SK-N-SH (cell line): ENCODE measurements at regions not wholly inside any gene's neighbourhood (a gene's known extent, or its start where the extent isn't known, plus 50 kb on each side); places are given as distances from the start of the nearest gene placed in this dataset.

ENCODE experiments used
- CTCF ChIA-PET: fragments of 300-600, 350-600 bp; formaldehyde crosslinking; extraction: SDS; loops from one replicate; lab custom pipeline; 2021; lab: Yijun Ruan, JAX
- POLR2A ChIA-PET: fragments of 350-600 bp; sonication (Branson Sonifier 250); formaldehyde crosslinking; extraction: SDS; loops from one replicate; lab custom pipeline; 2020; ENCODE audit warnings: antibody characterized with exemption, inconsistent platforms; lab: Yijun Ruan, JAX
- DNase-seq: peaks from one replicate; pipeline ENCODE4 v3.0.0; 2012
- H2AFZ ChIP-seq: fragments of 200-600 bp; sonication (generic); 2 replicates; pipeline ENCODE4 v1.8.1; 2016; ENCODE audit warnings: antibody characterized with exemption, mild to moderate bottlenecking, low read depth
- H3F3A ChIP-seq: fragments of 200-600 bp; sonication (generic); replicated peaks from 2 replicates; pipeline ENCODE3; 2016; ENCODE audit warnings: antibody characterized with exemption, mild to moderate bottlenecking; ENCODE audit not compliant: insufficient read depth
- H3K27ac ChIP-seq, 2 experiments: fragments of 200-500 bp in 1 of 2; fragments of 200-600 bp in 1 of 2; sonication (Bioruptor generic) in 1 of 2; sonication (generic), shearing (Covaris generic) in 1 of 2; 2 replicates each; pipeline versions ENCODE4 v1.5.1 to v1.6.1; 2014 to 2016; ENCODE audit warnings: low read depth in 2 of 2, inconsistent platforms in 1 of 2, low read length in 1 of 2, mild to moderate bottlenecking in 1 of 2, mixed read lengths in 1 of 2
- H3K27me3 ChIP-seq: fragments of 200-600 bp; sonication (generic), shearing (Covaris generic); 2 replicates; pipeline ENCODE4 v1.6.1; 2016; ENCODE audit warnings: mixed run types; ENCODE audit not compliant: insufficient read depth
- H3K36me3 ChIP-seq, 2 experiments: fragments of 200-500 bp in 1 of 2; fragments of 200-600 bp in 1 of 2; sonication (Bioruptor generic) in 1 of 2; sonication (generic) in 1 of 2; replicated peaks in 1 of 2; 2 replicates each; pipeline versions ENCODE3 to v1.5.1; 2014 to 2016; ENCODE audit warnings: low read length in 1 of 2, mild to moderate bottlenecking in 1 of 2; ENCODE audit not compliant: insufficient read depth in 2 of 2, control insufficient read depth in 1 of 2
- H3K4me1 ChIP-seq, 2 experiments: fragments of 200-500 bp in 1 of 2; fragments of 200-600 bp in 1 of 2; sonication (Bioruptor generic) in 1 of 2; sonication (generic), shearing (Covaris generic) in 1 of 2; 2 replicates each; pipeline versions ENCODE4 v1.5.1 to v1.6.1; 2014 to 2016; ENCODE audit warnings: low read depth in 1 of 2, low read length in 1 of 2, mixed run types in 1 of 2; ENCODE audit not compliant: insufficient read depth in 2 of 2, control insufficient read depth in 1 of 2
- H3K4me2 ChIP-seq: fragments of 200-600 bp; sonication (generic), shearing (Covaris generic); 2 replicates; pipeline ENCODE4 v1.6.1; 2017; ENCODE audit warnings: mixed run types
- H3K4me3 ChIP-seq, 2 experiments: fragments of 200-500 bp in 1 of 2; fragments of 200-600 bp in 1 of 2; sonication (Bioruptor generic) in 1 of 2; sonication (generic), shearing (Covaris generic) in 1 of 2; 2 replicates each; pipeline versions ENCODE4 v1.5.1 to v1.8.1; 2014 to 2016; ENCODE audit warnings: low read depth in 2 of 2, inconsistent platforms in 1 of 2, low read length in 1 of 2, mild to moderate bottlenecking in 1 of 2, mixed read lengths in 1 of 2, moderate library complexity in 1 of 2
- H3K79me2 ChIP-seq: fragments of 200-600 bp; sonication (generic); 2 replicates; pipeline ENCODE4 v1.8.1; 2017; ENCODE audit warnings: mild to moderate bottlenecking; ENCODE audit not compliant: insufficient read depth
- H3K9ac ChIP-seq: fragments of 200-600 bp; sonication (generic); 2 replicates; pipeline ENCODE4 v1.6.1; 2017; ENCODE audit warnings: mixed run types
- H3K9me2 ChIP-seq: fragments of 200-600 bp; sonication (generic); 2 replicates; pipeline ENCODE4 v1.6.1; 2017; ENCODE audit warnings: mixed run types
- H3K9me3 ChIP-seq: fragments of 200-600 bp; sonication (generic); 2 replicates; pipeline ENCODE4 v1.6.1; 2017; ENCODE audit warnings: mixed run types, mild to moderate bottlenecking, moderate library complexity
- H4K20me1 ChIP-seq: fragments of 200-600 bp; sonication (generic); 2 replicates; pipeline ENCODE4 v1.6.1; 2017; ENCODE audit warnings: mild to moderate bottlenecking, mixed run types; ENCODE audit not compliant: insufficient read depth
- CHD2 ChIP-seq: fragments of 150-350 bp; IDR thresholded peaks from 2 replicates; pipeline ENCODE4 v1.6.1; 2018; ENCODE audit warnings: low read length; ENCODE audit not compliant: partially characterized antibody
- ELF1 ChIP-seq: IDR thresholded peaks from 2 replicates; pipeline ENCODE4 v1.4.0; 2012
- FOSL2 ChIP-seq: IDR thresholded peaks from 2 replicates; pipeline ENCODE4 v1.4.0; 2012; ENCODE audit warnings: low read depth, mild to moderate bottlenecking, moderate library complexity, borderline replicate concordance
- FOXM1 ChIP-seq: IDR thresholded peaks from 2 replicates; pipeline ENCODE4 v1.4.0; 2012; ENCODE audit warnings: low read depth, mild to moderate bottlenecking
- GABPA ChIP-seq: IDR thresholded peaks from 2 replicates; pipeline ENCODE4 v1.4.0; 2012; ENCODE audit warnings: low read depth, mild to moderate bottlenecking
- IRF3 ChIP-seq: fragments of 150-350 bp; IDR thresholded peaks from 2 replicates; pipeline ENCODE4 v1.6.1; 2016; ENCODE audit warnings: mild to moderate bottlenecking, low read depth, low read length
- MAX ChIP-seq: IDR thresholded peaks from 2 replicates; pipeline ENCODE4 v1.4.0; 2012; ENCODE audit warnings: low read depth
- MEF2A ChIP-seq: IDR thresholded peaks from 2 replicates; pipeline ENCODE4 v1.4.0; 2012; ENCODE audit warnings: low read depth, borderline replicate concordance
- NFIC ChIP-seq: IDR thresholded peaks from 2 replicates; pipeline ENCODE4 v1.4.0; 2012; ENCODE audit warnings: borderline replicate concordance
- PBX3 ChIP-seq: IDR thresholded peaks from 2 replicates; pipeline ENCODE4; 2012
- POLR2AphosphoS5 ChIP-seq: IDR thresholded peaks from 2 replicates; pipeline ENCODE4 v1.6.1; 2012; ENCODE audit warnings: low read depth, low read length
- RAD21 ChIP-seq: IDR thresholded peaks from 2 replicates; pipeline ENCODE4 v1.6.1; 2012; ENCODE audit warnings: mild to moderate bottlenecking, low read length
- RCOR1 ChIP-seq: fragments of 150-350 bp; IDR thresholded peaks from 2 replicates; pipeline ENCODE4 v1.6.1; 2017; ENCODE audit warnings: antibody characterized with exemption, low read length
- RXRA ChIP-seq: IDR thresholded peaks from 2 replicates; pipeline ENCODE4 v1.4.0; 2012; ENCODE audit warnings: low read depth, mild to moderate bottlenecking, borderline replicate concordance
- SIN3A ChIP-seq: IDR thresholded peaks from 2 replicates; pipeline ENCODE4 v1.6.1; 2012; ENCODE audit warnings: low read depth, mild to moderate bottlenecking, low read length, moderate library complexity, borderline replicate concordance
- SMC3 ChIP-seq: IDR thresholded peaks from 2 replicates; pipeline ENCODE4 v1.6.1; 2012; ENCODE audit warnings: low read depth, low read length, improper control_type of control experiment
- TAF1 ChIP-seq: IDR thresholded peaks from 2 replicates; pipeline ENCODE4 v1.6.1; 2012; ENCODE audit warnings: low read depth, mild to moderate bottlenecking, low read length, moderate library complexity, borderline replicate concordance
- TCF12 ChIP-seq: IDR thresholded peaks from 2 replicates; pipeline ENCODE4 v1.4.0; 2012
- TEAD4 ChIP-seq: IDR thresholded peaks from 2 replicates; pipeline ENCODE4 v1.4.0; 2012; ENCODE audit warnings: mild to moderate bottlenecking, borderline replicate concordance; ENCODE audit not compliant: insufficient read depth
- USF1 ChIP-seq: IDR thresholded peaks from 2 replicates; pipeline ENCODE4 v1.4.0; 2012; ENCODE audit warnings: low read depth, borderline replicate concordance
- WGBS: methylation state at CpG from one replicate; pipeline ENCODE4 v1.1.6; 2017; ENCODE audit warnings: low lambda C conversion rate; 5-methylcytosine and 5-hydroxymethylcytosine counted together

DNA sequence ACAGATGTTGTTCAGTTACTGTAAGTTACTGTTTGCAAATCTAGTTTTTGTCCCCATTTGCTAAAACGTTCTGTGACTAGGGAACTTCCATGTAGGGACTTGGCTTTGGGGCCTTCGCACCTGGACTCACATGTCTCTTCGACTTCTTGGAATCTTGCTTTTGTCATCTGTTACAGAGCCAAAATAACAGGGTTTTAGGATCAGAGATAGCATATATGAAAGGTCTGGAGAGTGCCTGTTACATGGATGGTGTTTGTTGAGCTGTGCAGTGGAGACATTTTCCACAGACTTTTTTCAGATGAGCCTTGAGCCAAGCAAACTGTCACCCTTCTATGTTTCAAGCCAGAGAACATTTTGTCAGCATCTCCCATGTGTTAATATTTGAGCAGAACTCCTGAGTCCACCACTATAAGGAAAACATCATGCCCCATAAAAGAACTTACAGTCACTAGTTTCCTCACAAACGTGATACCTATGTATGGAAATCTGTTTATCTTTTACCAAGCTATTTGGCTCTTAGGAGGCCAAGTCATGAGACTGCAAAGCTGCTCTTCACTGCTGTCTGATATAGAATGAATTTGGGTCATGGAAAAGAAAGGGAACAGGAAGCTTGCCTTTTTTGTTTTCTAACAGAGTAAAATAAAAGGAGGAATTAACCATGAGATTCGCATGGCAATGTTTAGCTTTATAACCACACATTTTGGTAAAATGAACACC is 818.6 kb upstream of the IGFBP3 start:
- no peaks in the 10 kb centered on the region for H3K9me2 ChIP-seq
- no peaks in the 10 kb centered on the region for H3K9me3 ChIP-seq
- DNase-seq = no peak
- H3K9ac ChIP-seq = no peak overlapping the region
- no peaks in the 10 kb centered on the region for H3F3A ChIP-seq
- H3K4me2 ChIP-seq = no peak overlapping the region
- peaks cover 0 to 13% of the 10 kb centered on the region in 2 experiments; a peak in 3 of 4 replicates for H3K4me1 ChIP-seq
- no peaks in the 10 kb centered on the region for H3K27me3 ChIP-seq
- no peak overlapping the region for H3K4me3 ChIP-seq
- no peaks in the 10 kb centered on the region for H3K79me2 ChIP-seq
- no peaks in the 10 kb centered on the region for H3K36me3 ChIP-seq
- CTCF ChIA-PET = interaction anchor here (0.7 to 1.4 kb wide), 3 partner anchors 9 to 441 kb away, joined by 3 to 6 read pairs (median 5); no protein-coding TSS in a partner anchor
- TF ChIP-seq ELF1 = no peak
- no peak for TF ChIP-seq NFIC
- no peak for TF ChIP-seq TEAD4
- no peak for TF ChIP-seq CHD2
- no peak for TF ChIP-seq RCOR1
- TF ChIP-seq MEF2A = no peak
- no peak for TF ChIP-seq FOSL2
- TF ChIP-seq FOXM1 = no peak
- no peak for TF ChIP-seq IRF3
- TF ChIP-seq USF1 = no peak
- TF ChIP-seq MAX = no peak
- no peak for TF ChIP-seq GABPA
- no peak for TF ChIP-seq TAF1
- TF ChIP-seq PBX3 = no peak
- no peak for TF ChIP-seq POLR2AphosphoS5
- no peak for TF ChIP-seq SMC3
- no peak for TF ChIP-seq TCF12
- no peak for TF ChIP-seq SIN3A
- TF ChIP-seq RXRA = no peak
- no peak for TF ChIP-seq RAD21
- TF ChIP-seq, all 33 proteins: peak for 0
- POLR2A ChIA-PET = no interaction called here
- 89% methylated on average over 5 of the region's 5 CpGs for WGBS
- no peaks in the 10 kb centered on the region for H4K20me1 ChIP-seq
- H2AFZ ChIP-seq = no peak overlapping the region
- no peak overlapping the region for H3K27ac ChIP-seq
